ENCODE measurements at regions not wholly inside any gene's neighbourhood (a gene's known extent, or its start where the extent isn't known, plus 50 kb on each side); places are given as distances from the start of the nearest gene placed in this dataset.

DNA sequence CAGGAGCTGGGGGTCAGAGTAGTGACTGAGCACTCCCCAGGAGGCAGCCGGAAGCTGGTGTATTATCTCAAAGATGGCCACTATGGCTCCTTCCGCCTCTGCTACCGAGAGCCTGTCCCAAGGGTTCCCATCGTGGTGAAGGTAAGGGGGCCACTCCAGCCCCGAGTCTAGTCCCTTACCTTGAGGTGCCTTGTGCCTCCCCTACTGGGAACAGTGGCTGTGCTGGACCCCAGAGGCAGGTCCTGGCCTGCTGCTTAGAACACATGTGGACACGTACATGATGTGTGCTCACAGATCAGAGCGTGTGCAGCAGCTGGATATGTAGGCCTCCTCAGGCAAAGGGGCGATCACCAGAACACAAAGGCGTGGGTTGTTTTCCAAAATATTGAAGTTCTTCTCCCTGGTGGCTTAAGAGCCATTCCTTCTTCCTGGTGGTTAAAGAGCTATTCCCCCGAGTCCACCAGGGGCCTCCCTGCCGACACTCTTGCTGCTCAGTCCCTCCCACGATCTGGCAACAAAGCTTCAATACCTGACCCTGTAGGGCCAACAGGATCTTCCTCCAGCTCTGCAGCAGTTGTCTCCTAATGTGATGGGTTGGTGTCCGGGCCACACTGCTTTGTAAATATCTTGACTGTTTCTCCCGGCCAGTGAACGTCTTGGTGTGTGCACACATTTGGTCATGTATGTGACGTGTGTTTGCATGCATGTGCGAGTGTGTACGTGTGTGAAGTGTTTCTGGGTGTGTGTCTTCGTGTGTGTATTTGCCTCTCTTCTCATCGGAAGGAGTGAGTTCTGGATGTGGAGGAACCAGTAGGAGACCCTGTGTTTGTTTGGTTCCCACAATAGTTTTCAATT is 68.4 kb upstream of the TINAGL1 start:
- Mint-ChIP-seq H3K9me3 (no peaks in the 10 kb centered on the region), H3K4me1 (peaks cover 14 to 15% of the 10 kb centered on the region in 2 donors), H3K36me3 (no peaks in the 10 kb centered on the region), H3K4me3 (no peak overlapping the region), H3K27me3 (ENCODE audit: low read depth in 2 of 2) (peaks cover 6 to 20% of the 10 kb centered on the region in 2 donors), H3K27ac (no peak overlapping the region)
- H3K27ac ChIP-seq (ENCODE audit: low read length), result no peak overlapping the region
- TF ChIP-seq, protein P1, sequence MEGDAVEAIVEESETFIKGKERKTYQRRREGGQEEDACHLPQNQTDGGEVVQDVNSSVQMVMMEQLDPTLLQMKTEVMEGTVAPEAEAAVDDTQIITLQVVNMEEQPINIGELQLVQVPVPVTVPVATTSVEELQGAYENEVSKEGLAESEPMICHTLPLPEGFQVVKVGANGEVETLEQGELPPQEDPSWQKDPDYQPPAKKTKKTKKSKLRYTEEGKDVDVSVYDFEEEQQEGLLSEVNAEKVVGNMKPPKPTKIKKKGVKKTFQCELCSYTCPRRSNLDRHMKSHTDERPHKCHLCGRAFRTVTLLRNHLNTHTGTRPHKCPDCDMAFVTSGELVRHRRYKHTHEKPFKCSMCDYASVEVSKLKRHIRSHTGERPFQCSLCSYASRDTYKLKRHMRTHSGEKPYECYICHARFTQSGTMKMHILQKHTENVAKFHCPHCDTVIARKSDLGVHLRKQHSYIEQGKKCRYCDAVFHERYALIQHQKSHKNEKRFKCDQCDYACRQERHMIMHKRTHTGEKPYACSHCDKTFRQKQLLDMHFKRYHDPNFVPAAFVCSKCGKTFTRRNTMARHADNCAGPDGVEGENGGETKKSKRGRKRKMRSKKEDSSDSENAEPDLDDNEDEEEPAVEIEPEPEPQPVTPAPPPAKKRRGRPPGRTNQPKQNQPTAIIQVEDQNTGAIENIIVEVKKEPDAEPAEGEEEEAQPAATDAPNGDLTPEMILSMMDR (IDR thresholded peaks at IDR 0.05), result no peak
- no peak for DNase-seq
- ATAC-seq, result no peak
- no peaks in the 10 kb centered on the region for H3K9me3 ChIP-seq (ENCODE audit: control insufficient read depth, insufficient read depth, low read length)
- no peaks in the 10 kb centered on the region for H3K36me3 ChIP-seq (ENCODE audit: control insufficient read depth, insufficient read depth, low read length)
- H3K27me3 ChIP-seq (ENCODE audit: control insufficient read depth, insufficient read depth, low read length), result no peaks in the 10 kb centered on the region
- intact Hi-C loops (cut with micrococcal nuclease), result no loop called here
- H3K4me1 ChIP-seq (ENCODE audit: control insufficient read depth, insufficient read depth, low read length), result peaks cover 10% of the 10 kb centered on the region
- no peak overlapping the region for H3K4me3 ChIP-seq (ENCODE audit: low read length)
- 80% methylated on average over 20 of the region's 20 CpGs for WGBS (ENCODE audit: insufficient coverage)

DNA sequence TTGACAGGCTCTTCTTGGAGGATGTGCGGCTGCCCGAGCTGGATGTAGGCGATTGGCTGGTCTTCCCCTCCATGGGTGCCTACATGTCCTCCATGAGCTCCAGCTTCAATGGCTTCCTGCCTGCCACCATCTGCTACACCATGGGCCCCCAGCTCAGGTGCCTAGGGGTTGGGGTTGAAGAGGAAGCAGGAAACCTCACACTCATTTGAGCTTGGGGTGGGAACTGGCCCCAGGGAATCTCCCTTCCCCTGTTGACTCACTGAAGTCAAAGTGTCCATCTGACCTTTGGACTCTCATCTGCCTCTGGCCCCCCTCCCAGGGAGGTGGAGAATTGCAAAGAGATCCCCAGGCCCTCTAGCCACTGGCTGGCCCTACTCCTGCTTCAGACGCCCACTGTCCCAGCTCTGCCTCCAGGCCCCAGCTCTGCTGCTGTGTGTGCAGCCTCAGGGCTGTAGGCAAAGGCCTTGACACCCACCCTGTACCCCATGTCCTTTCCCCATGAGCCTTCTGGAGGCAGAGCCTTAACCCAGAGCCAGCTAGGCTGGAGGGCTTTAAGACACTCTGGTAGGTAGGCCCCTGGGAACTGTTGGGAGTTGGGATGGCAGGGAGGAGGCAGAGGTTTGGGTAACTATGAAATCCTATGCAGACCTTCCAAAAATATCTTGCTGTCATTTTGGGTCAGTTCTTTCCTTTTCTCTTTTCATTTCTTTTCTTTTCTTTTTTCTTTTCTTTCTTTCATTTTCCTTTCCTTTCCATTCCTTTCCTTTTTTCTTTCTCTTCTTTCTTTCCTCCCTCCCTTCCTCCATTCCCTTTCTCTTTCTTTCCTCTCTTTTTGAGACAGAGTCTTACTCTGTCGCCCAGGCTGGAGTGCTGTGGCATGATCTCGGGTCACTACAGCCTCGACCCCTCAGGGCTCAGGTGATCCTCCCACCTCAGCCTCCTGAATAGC is 66.9 kb upstream of the TINAGL1 start:
- H3K36me3 Mint-ChIP-seq, result no peaks in the 10 kb centered on the region
- H3K4me1 Mint-ChIP-seq, result peaks cover 14 to 15% of the 10 kb centered on the region in 2 donors
- DNase-seq, result no peak
- no peak overlapping the region for H3K27ac Mint-ChIP-seq
- H3K27me3 ChIP-seq (ENCODE audit: control insufficient read depth, insufficient read depth, low read length), result no peaks in the 10 kb centered on the region
- no peaks in the 10 kb centered on the region for H3K36me3 ChIP-seq (ENCODE audit: control insufficient read depth, insufficient read depth, low read length)
- WGBS (ENCODE audit: insufficient coverage), result 73% methylated on average over 7 of the region's 7 CpGs
- H3K27ac ChIP-seq (ENCODE audit: low read length), result no peak overlapping the region
- intact Hi-C loops (cut with micrococcal nuclease), result no loop called here
- H3K9me3 ChIP-seq (ENCODE audit: control insufficient read depth, insufficient read depth, low read length), result peaks cover 2% of the 10 kb centered on the region
- peaks cover 8 to 20% of the 10 kb centered on the region in 2 donors for H3K27me3 Mint-ChIP-seq (ENCODE audit: low read depth in 2 of 2)
- peak in 1 of 3 donors; percentile 44 for ATAC-seq
- H3K4me3 Mint-ChIP-seq, result no peak overlapping the region
- peaks cover 10% of the 10 kb centered on the region for H3K4me1 ChIP-seq (ENCODE audit: control insufficient read depth, insufficient read depth, low read length)
- H3K9me3 Mint-ChIP-seq, result no peaks in the 10 kb centered on the region
- TF ChIP-seq, protein P1 (IDR thresholded peaks at IDR 0.05), result no peak
- no peak overlapping the region for H3K4me3 ChIP-seq (ENCODE audit: low read length)

DNA sequence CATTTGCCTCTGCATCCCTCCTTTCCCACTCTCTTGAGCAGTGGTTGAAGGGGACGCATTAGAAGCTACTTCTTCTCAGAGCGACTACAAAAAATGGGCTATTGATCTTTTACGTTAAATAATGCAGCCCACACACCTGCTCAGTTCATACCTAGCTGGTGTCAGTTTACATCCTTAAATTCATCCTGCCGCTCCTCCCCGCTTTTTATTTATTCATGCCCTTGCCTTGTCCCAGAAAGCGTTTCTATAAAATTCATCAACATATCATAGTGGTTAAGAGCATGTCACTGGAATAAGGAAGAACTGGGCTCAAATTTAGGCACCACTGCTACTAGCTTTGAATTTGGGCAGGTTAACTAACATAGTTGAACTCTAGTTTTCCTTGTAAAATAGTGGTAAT is 66.0 kb upstream of the TINAGL1 start:
- ATAC-seq (no peak), DNase-seq (no peak)
- Histone ChIP-seq H3K4me1 (ENCODE audit: control insufficient read depth, insufficient read depth, low read length) (peaks cover 8% of the 10 kb centered on the region), H3K4me3 (ENCODE audit: low read length) (no peak overlapping the region), H3K27me3 (ENCODE audit: control insufficient read depth, insufficient read depth, low read length) (no peaks in the 10 kb centered on the region), H3K27ac (ENCODE audit: low read length) (no peak overlapping the region), H3K9me3 (ENCODE audit: control insufficient read depth, insufficient read depth, low read length) (peaks cover 2% of the 10 kb centered on the region), H3K36me3 (ENCODE audit: control insufficient read depth, insufficient read depth, low read length) (no peaks in the 10 kb centered on the region)
- Mint-ChIP-seq H3K4me1 (peaks cover 14 to 15% of the 10 kb centered on the region in 2 donors), H3K27ac (no peak overlapping the region), H3K9me3 (no peaks in the 10 kb centered on the region), H3K27me3 (ENCODE audit: low read depth in 2 of 2) (peaks cover 8 to 20% of the 10 kb centered on the region in 2 donors), H3K36me3 (no peaks in the 10 kb centered on the region), H3K4me3 (no peak overlapping the region)
- 87% methylated on average over 5 of the region's 6 CpGs for WGBS (ENCODE audit: insufficient coverage)
- TF ChIP-seq, protein P1 (IDR thresholded peaks at IDR 0.05), result no peak
- intact Hi-C loops (cut with micrococcal nuclease), result no loop called here

All from natural killer cell (primary cell).